HEK293 (cell line): ENCODE measurements at regions not wholly inside any gene's neighbourhood (a gene's known extent, or its start where the extent isn't known, plus 50 kb on each side); places are given as distances from the start of the nearest gene placed in this dataset.

Experiments used
- ZNF404 ChIP-seq: fragments of 450-650 bp; formaldehyde crosslinking; IDR thresholded peaks from 2 replicates; pipeline ENCODE4 v1.5.1; 2017; ENCODE audit warnings: missing biosample characterization, missing genetic modification characterization
- ZNF670 ChIP-seq: fragments of 450-650 bp; formaldehyde crosslinking; IDR thresholded peaks from 2 replicates; pipeline ENCODE4 v1.5.1; 2016; ENCODE audit warnings: missing biosample characterization, missing genetic modification characterization, low read depth
- ZNF747 ChIP-seq: fragments of 450-650 bp; formaldehyde crosslinking; IDR thresholded peaks from 2 replicates; pipeline ENCODE4 v1.5.1; 2016; ENCODE audit warnings: missing biosample characterization, missing genetic modification characterization
- TF ChIP-seq, protein P1 (sequence below): fragments of 450-650 bp; formaldehyde crosslinking; IDR thresholded peaks from 2 replicates; pipeline ENCODE4 v1.5.1; 2017; ENCODE audit warnings: missing biosample characterization, missing genetic modification characterization
- TF ChIP-seq, protein P2 (sequence below): fragments of 450-650 bp; formaldehyde crosslinking; IDR thresholded peaks from 2 replicates; pipeline ENCODE4 v1.5.1; 2016; ENCODE audit warnings: missing biosample characterization, missing genetic modification characterization

DNA sequence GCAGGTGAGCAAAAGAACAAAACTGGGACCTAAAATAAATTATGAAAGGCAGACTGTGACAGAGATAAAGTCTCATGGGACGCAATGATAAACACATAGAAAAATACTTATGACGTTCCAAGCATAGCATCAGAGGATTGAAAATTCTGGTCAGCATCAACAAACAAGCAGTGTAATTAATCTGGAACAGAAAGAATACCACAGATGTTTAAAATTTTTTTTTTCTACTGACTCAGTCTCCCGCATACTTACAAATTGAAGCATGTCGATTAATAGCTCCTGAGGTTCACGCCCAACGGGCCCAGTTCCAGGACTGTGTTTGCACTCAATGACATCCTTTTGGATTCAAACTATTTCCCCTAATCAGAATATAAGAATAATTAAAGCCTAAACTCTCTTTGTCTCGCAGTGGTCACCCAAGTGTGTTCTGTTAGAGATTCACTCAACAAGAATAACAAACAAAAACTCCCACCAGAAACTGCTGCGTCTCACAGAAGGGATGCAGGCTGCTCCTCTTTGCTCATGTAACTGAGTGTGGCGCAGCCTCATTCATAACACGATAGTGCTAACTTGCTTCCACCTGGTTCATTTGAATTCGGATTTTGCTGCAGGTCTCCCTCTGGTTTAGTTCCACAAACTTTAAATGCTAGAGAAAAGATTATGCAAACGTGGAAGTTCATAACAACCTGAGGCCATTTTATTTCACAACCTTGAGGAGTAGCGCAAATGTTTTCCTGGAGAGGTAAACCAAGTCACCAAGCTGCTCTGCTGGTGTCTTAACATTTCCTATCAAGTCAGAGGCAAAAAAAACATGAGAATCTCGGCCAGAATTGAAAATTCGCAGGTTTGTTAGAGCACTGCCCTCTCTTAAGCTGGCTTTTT, 69.0 kb upstream of the CITED2 start:
- TF ChIP-seq, protein P1, sequence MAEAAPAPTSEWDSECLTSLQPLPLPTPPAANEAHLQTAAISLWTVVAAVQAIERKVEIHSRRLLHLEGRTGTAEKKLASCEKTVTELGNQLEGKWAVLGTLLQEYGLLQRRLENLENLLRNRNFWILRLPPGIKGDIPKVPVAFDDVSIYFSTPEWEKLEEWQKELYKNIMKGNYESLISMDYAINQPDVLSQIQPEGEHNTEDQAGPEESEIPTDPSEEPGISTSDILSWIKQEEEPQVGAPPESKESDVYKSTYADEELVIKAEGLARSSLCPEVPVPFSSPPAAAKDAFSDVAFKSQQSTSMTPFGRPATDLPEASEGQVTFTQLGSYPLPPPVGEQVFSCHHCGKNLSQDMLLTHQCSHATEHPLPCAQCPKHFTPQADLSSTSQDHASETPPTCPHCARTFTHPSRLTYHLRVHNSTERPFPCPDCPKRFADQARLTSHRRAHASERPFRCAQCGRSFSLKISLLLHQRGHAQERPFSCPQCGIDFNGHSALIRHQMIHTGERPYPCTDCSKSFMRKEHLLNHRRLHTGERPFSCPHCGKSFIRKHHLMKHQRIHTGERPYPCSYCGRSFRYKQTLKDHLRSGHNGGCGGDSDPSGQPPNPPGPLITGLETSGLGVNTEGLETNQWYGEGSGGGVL (tag by site-specific recombination) = no peak
- TF ChIP-seq ZNF670 (no peak), ZNF747 (tag by site-specific recombination) (no peak), ZNF404 (no peak)
- TF ChIP-seq, protein P2, sequence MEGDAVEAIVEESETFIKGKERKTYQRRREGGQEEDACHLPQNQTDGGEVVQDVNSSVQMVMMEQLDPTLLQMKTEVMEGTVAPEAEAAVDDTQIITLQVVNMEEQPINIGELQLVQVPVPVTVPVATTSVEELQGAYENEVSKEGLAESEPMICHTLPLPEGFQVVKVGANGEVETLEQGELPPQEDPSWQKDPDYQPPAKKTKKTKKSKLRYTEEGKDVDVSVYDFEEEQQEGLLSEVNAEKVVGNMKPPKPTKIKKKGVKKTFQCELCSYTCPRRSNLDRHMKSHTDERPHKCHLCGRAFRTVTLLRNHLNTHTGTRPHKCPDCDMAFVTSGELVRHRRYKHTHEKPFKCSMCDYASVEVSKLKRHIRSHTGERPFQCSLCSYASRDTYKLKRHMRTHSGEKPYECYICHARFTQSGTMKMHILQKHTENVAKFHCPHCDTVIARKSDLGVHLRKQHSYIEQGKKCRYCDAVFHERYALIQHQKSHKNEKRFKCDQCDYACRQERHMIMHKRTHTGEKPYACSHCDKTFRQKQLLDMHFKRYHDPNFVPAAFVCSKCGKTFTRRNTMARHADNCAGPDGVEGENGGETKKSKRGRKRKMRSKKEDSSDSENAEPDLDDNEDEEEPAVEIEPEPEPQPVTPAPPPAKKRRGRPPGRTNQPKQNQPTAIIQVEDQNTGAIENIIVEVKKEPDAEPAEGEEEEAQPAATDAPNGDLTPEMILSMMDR (tag by site-specific recombination) = no peak
